GM12892 (cell line): ENCODE measurements at regions not wholly inside any gene's neighbourhood (a gene's known extent, or its start where the extent isn't known, plus 50 kb on each side); places are given as distances from the start of the nearest gene placed in this dataset.

Experiments
- POLR2A ChIP-seq: IDR thresholded peaks from 2 replicates; pipeline ENCODE4 v1.6.1; 2011; ENCODE audit warnings: low read depth, low read length, control low read depth
- POLR2AphosphoS5 ChIP-seq: IDR thresholded peaks from 2 replicates; pipeline ENCODE4 v1.6.1; 2011; ENCODE audit warnings: low read depth, low read length, control low read depth

DNA sequence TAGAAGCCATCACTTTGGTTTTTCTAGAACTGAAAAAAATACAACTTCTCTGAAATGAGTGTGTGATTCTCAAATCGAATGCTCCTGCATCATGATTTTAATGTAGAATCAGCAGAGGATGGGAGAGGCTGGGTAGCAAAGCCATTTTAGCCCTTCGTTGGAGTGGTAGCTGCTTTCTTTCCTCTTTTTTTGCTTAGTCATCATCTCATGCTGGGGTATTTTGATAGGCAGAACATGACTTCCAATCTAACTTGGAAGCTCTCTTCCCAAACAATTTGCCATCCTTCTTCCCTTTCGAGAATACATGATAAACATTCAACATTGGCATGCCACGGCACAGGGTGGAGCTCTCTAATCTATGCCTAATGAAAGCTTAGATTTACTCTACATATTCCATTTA is 311.2 kb upstream of the LRATD1 start:
- TF ChIP-seq POLR2AphosphoS5: no peak
- TF ChIP-seq POLR2A: no peak
